ENCODE measurements at regions not wholly inside any gene's neighbourhood (a gene's known extent, or its start where the extent isn't known, plus 50 kb on each side); places are given as distances from the start of the nearest gene placed in this dataset.

- TF ChIP-seq CTCF (IDR thresholded peaks at IDR 0.05) (no peak), POLR2A (IDR thresholded peaks at IDR 0.05) (no peak)
These were observed 273.1 kb upstream of the SGO1 start for GRCh38 chr3:20458994-20459716.
